Tibial nerve (tissue), 4 donors: ENCODE measurements at regions not wholly inside any gene's neighbourhood (a gene's known extent, or its start where the extent isn't known, plus 50 kb on each side); places are given as distances from the start of the nearest gene placed in this dataset.

ENCODE experiments used
- DNase-seq, 2 donors: peaks; one replicate each; pipeline ENCODE4 v3.0.0-alpha.2; 2019; ENCODE audit warnings: low spot score in 2 of 2
- H3K27ac ChIP-seq, 4 donors: fragments of 200-600 bp; sonication (generic) in 3 of 4; one replicate each; pipeline ENCODE4 v1.5.1; 2017 to 2019; ENCODE audit warnings: mild to moderate bottlenecking in 1 of 4
- H3K27me3 ChIP-seq, 2 donors: fragments of 200-600 bp; sonication (generic) in 1 of 2; one replicate each; pipeline versions ENCODE4 v1.5.1 to v1.6.0; 2017 to 2019
- H3K36me3 ChIP-seq, 3 donors: fragments of 200-600 bp; sonication (generic); one replicate each; pipeline ENCODE4 v1.5.1; 2018 to 2019
- H3K4me1 ChIP-seq, 4 donors: fragments of 200-600 bp; sonication (generic) in 3 of 4; one replicate each; pipeline ENCODE4 v1.5.1; 2017 to 2019
- H3K4me3 ChIP-seq, 4 donors: fragments of 200-600 bp; sonication (generic) in 3 of 4; one replicate each; pipeline ENCODE4 v1.5.1; 2017 to 2019; ENCODE audit warnings: mild to moderate bottlenecking in 1 of 4, moderate library complexity in 1 of 4
- H3K9me3 ChIP-seq, 4 donors: fragments of 200-600 bp; sonication (generic) in 3 of 4; one replicate each; pipeline ENCODE4 v1.5.1; 2017 to 2019
- CTCF ChIP-seq, 5 experiments: fragments of 200-600 bp in 3 of 5; fragments of 450-650 bp in 2 of 5; sonication (generic) in 3 of 5; IDR thresholded peaks; one replicate each; pipeline ENCODE4 v1.5.1; 2016 to 2019; ENCODE audit warnings: antibody characterized with exemption in 5 of 5, mild to moderate bottlenecking in 3 of 5, moderate library complexity in 2 of 5
- EP300 ChIP-seq, 2 donors: sonication (generic); formaldehyde crosslinking; IDR thresholded peaks; one replicate each; pipeline ENCODE4 v1.6.1; 2017; ENCODE audit warnings: antibody characterized with exemption in 2 of 2, mild to moderate bottlenecking in 1 of 2
- POLR2A ChIP-seq, 2 donors: fragments of 450-650 bp; IDR thresholded peaks; one replicate each; pipeline ENCODE4 v1.6.1; 2017; ENCODE audit warnings: antibody characterized with exemption in 2 of 2, mild to moderate bottlenecking in 2 of 2, moderate library complexity in 2 of 2
- WGBS, 2 donors: methylation state at CpG; one replicate each; pipeline ENCODE4 v1.1.5; 2018; 5-methylcytosine and 5-hydroxymethylcytosine counted together

- H3K27ac ChIP-seq, result no peak overlapping the region
- H3K4me1 ChIP-seq, result no peaks in the 10 kb centered on the region
- no peak overlapping the region for H3K4me3 ChIP-seq
- no peak for TF ChIP-seq CTCF (IDR thresholded peaks at IDR 0.05)
- TF ChIP-seq EP300 (IDR thresholded peaks at IDR 0.05), result no peak
- TF ChIP-seq POLR2A (IDR thresholded peaks at IDR 0.05), result no peak
- DNase-seq, result no peak
- WGBS, 2 donors, result 88 to 94% methylated on average over 4 of the region's 4 CpGs
- no peaks in the 10 kb centered on the region for H3K36me3 ChIP-seq
- no peaks in the 10 kb centered on the region for H3K27me3 ChIP-seq
- no peaks in the 10 kb centered on the region for H3K9me3 ChIP-seq
These were observed 1929.6 kb upstream of the CDH6 start for GRCh38 chr5:29263915-29264351.

GRCh38 chr5:29262339-29263123 lies 1931.0 kb upstream of the CDH6 start:
- H3K4me3 ChIP-seq, result no peak overlapping the region
- no peak overlapping the region for H3K27ac ChIP-seq
- no peaks in the 10 kb centered on the region for H3K27me3 ChIP-seq
- TF ChIP-seq CTCF (IDR thresholded peaks at IDR 0.05), result no peak
- no peak for TF ChIP-seq POLR2A (IDR thresholded peaks at IDR 0.05)
- no peak for TF ChIP-seq EP300 (IDR thresholded peaks at IDR 0.05)
- WGBS, 2 donors, result 63 to 65% methylated on average over 3 of the region's 3 CpGs
- H3K9me3 ChIP-seq, result no peaks in the 10 kb centered on the region
- no peaks in the 10 kb centered on the region for H3K36me3 ChIP-seq
- no peaks in the 10 kb centered on the region for H3K4me1 ChIP-seq
- DNase-seq, result no peak

GRCh38 chr5:29261213-29261612 lies 1932.3 kb upstream of the CDH6 start:
- H3K4me1 ChIP-seq, result no peaks in the 10 kb centered on the region
- 87% methylated on average over 1 of the region's 1 CpG for WGBS, 2 donors
- H3K36me3 ChIP-seq, result no peaks in the 10 kb centered on the region
- no peaks in the 10 kb centered on the region for H3K27me3 ChIP-seq
- no peak for DNase-seq
- TF ChIP-seq CTCF (IDR thresholded peaks at IDR 0.05) (no peak), POLR2A (IDR thresholded peaks at IDR 0.05) (no peak), EP300 (IDR thresholded peaks at IDR 0.05) (no peak)
- no peak overlapping the region for H3K4me3 ChIP-seq
- H3K9me3 ChIP-seq, result no peaks in the 10 kb centered on the region
- no peak overlapping the region for H3K27ac ChIP-seq

GRCh38 chr5:29252390-29252789 lies 1941.1 kb upstream of the CDH6 start:
- H3K27me3 ChIP-seq, result no peaks in the 10 kb centered on the region
- WGBS, 2 donors, result 84 to 93% methylated on average over 2 of the region's 2 CpGs

More at GRCh38 chr5:29252390-29252789, 1941.1 kb upstream of the CDH6 start:
- Histone ChIP-seq H3K36me3 (no peaks in the 10 kb centered on the region), H3K9me3 (no peaks in the 10 kb centered on the region), H3K4me1 (no peaks in the 10 kb centered on the region), H3K4me3 (no peak overlapping the region), H3K27ac (no peak overlapping the region)
- no peak for TF ChIP-seq CTCF (IDR thresholded peaks at IDR 0.05)
- TF ChIP-seq EP300 (IDR thresholded peaks at IDR 0.05), result no peak
- no peak for TF ChIP-seq POLR2A (IDR thresholded peaks at IDR 0.05)
- DNase-seq, result no peak
